A673 (cell line): ENCODE measurements at regions not wholly inside any gene's neighbourhood (a gene's known extent, or its start where the extent isn't known, plus 50 kb on each side); places are given as distances from the start of the nearest gene placed in this dataset.

Experiments used
- BruUV-seq: library from RNA; stranded (reverse); fragments of 400-500 nt; replicated peaks from 2 replicates; lab custom pipeline; 2021; lab: Mats Ljungman, UMichigan
- CTCF ChIA-PET: fragments of 300-600 bp; sonication (Branson Sonifier 250); formaldehyde crosslinking; loops from one replicate; lab custom pipeline; 2022; ENCODE audit warnings: antibody characterized with exemption; lab: Charles Lee
- POLR2A ChIA-PET: fragments of 300-600 bp; sonication (Branson Sonifier 250); formaldehyde crosslinking; loops from one replicate; lab custom pipeline; 2022; ENCODE audit warnings: antibody characterized with exemption; ENCODE audit not compliant: low non-redundant PET; lab: Charles Lee
- DNase-seq: peaks from one replicate; pipeline ENCODE4 v3.0.0-alpha.2; 2015; ENCODE audit warnings: low spot score
- H3K27ac ChIP-seq: fragments of 200-600 bp; sonication (generic); 2 replicates; pipeline ENCODE4 v1.5.1; 2016; ENCODE audit warnings: mixed run types, low read depth, mild to moderate bottlenecking, mixed read lengths, antibody characterized with exemption, low read length; ENCODE audit not compliant: poor library complexity, severe bottlenecking
- H3K27me3 ChIP-seq: fragments of 200-600 bp; sonication (generic); replicated peaks from 2 replicates; pipeline ENCODE4 v1.6.1; 2017; ENCODE audit warnings: mixed run types, low read depth, mild to moderate bottlenecking, mixed read lengths, antibody characterized with exemption, low read length; ENCODE audit not compliant: insufficient read depth, poor library complexity
- H3K36me3 ChIP-seq: fragments of 200-600 bp; sonication (generic); 2 replicates; pipeline ENCODE4 v1.6.1; 2016; ENCODE audit warnings: mixed run types, mild to moderate bottlenecking, mixed read lengths, antibody characterized with exemption, low read length; ENCODE audit not compliant: insufficient read depth, poor library complexity, severe bottlenecking
- H3K4me1 ChIP-seq: fragments of 200-600 bp; sonication (generic); 2 replicates; pipeline ENCODE4 v1.6.1; 2017; ENCODE audit warnings: mixed run types, mild to moderate bottlenecking, mixed read lengths, antibody characterized with exemption, low read length; ENCODE audit not compliant: insufficient read depth, poor library complexity, severe bottlenecking
- H3K4me3 ChIP-seq: fragments of 200-600 bp; sonication (generic); 2 replicates; pipeline ENCODE4 v1.5.1; 2016; ENCODE audit warnings: low read depth, mixed run types, mild to moderate bottlenecking, mixed read lengths, low read length; ENCODE audit not compliant: poor library complexity, severe bottlenecking
- H3K9me3 ChIP-seq: fragments of 200-600 bp; sonication (generic); 2 replicates; pipeline ENCODE4 v1.6.1; 2016; ENCODE audit warnings: mixed run types, low read depth, mild to moderate bottlenecking, mixed read lengths, antibody characterized with exemption, low read length; ENCODE audit not compliant: poor library complexity, severe bottlenecking
- EZH2 ChIP-seq: fragments of 200-600 bp; sonication (generic); IDR thresholded peaks from 2 replicates; pipeline ENCODE4 v1.6.1; 2017; ENCODE audit warnings: borderline replicate concordance, low read depth, mild to moderate bottlenecking, mixed read lengths, antibody characterized with exemption, low read length; ENCODE audit not compliant: poor library complexity, severe bottlenecking
- intact Hi-C: fragments of 100-400 bp; cut with micrococcal nuclease; formaldehyde crosslinking; loops from one replicate; pipeline ENCODE4 v1.10.0; 2022; ENCODE audit not compliant: unreplicated experiment
- TF ChIP-seq, protein P1 (sequence below): fragments of 300-800, 200-600 bp; sonication (generic); conservative IDR thresholded peaks from 2 replicates; pipeline ENCODE4 v1.5.1; 2017; ENCODE audit warnings: low read depth, mild to moderate bottlenecking, antibody characterized with exemption, low read length, moderate library complexity, mixed read lengths

DNA sequence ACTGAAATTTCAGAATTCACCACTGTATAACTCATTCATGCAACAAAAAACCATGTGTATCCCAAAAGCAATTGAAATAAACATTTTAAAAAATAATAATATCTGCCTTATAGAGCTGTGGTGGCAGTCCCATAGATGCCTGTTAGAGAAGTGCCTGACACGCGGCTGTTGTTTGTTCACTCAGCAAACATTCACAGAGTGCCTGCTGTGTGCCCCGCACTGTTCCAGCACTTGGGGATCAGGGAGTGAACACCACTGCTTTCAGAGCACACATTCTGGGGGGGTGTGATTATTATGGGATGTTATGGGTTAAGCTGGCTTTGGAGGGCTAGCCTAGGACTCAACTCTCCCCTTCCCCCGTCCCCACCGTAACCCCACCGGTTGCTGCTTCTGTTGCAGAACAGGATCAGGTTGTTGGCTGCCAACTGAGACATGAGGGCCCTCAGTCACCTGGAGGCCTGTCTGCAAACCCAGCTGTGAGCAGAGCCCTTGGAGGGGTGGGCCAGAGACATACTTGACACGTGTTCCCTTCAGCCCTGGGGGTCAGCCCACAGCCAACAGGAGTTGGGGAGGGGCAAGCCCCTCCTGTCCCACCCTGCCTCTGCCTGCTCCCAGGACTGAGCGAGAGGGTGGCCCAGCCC is 103.3 kb upstream of the CIBAR2 start:
- DNase-seq = no peak
- Histone ChIP-seq H3K4me3 (no peak overlapping the region), H3K9me3 (no peaks in the 10 kb centered on the region), H3K27me3 (no peaks in the 10 kb centered on the region), H3K36me3 (no peaks in the 10 kb centered on the region), H3K4me1 (peaks cover 14% of the 10 kb centered on the region), H3K27ac (no peak overlapping the region)
- ChIA-PET POLR2A (no interaction called here), CTCF (no interaction called here)
- no peak for TF ChIP-seq EZH2
- TF ChIP-seq, protein P1, sequence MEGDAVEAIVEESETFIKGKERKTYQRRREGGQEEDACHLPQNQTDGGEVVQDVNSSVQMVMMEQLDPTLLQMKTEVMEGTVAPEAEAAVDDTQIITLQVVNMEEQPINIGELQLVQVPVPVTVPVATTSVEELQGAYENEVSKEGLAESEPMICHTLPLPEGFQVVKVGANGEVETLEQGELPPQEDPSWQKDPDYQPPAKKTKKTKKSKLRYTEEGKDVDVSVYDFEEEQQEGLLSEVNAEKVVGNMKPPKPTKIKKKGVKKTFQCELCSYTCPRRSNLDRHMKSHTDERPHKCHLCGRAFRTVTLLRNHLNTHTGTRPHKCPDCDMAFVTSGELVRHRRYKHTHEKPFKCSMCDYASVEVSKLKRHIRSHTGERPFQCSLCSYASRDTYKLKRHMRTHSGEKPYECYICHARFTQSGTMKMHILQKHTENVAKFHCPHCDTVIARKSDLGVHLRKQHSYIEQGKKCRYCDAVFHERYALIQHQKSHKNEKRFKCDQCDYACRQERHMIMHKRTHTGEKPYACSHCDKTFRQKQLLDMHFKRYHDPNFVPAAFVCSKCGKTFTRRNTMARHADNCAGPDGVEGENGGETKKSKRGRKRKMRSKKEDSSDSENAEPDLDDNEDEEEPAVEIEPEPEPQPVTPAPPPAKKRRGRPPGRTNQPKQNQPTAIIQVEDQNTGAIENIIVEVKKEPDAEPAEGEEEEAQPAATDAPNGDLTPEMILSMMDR = no peak
- intact Hi-C loops = no loop called here
- no TSS peak for BruUV-seq

DNA sequence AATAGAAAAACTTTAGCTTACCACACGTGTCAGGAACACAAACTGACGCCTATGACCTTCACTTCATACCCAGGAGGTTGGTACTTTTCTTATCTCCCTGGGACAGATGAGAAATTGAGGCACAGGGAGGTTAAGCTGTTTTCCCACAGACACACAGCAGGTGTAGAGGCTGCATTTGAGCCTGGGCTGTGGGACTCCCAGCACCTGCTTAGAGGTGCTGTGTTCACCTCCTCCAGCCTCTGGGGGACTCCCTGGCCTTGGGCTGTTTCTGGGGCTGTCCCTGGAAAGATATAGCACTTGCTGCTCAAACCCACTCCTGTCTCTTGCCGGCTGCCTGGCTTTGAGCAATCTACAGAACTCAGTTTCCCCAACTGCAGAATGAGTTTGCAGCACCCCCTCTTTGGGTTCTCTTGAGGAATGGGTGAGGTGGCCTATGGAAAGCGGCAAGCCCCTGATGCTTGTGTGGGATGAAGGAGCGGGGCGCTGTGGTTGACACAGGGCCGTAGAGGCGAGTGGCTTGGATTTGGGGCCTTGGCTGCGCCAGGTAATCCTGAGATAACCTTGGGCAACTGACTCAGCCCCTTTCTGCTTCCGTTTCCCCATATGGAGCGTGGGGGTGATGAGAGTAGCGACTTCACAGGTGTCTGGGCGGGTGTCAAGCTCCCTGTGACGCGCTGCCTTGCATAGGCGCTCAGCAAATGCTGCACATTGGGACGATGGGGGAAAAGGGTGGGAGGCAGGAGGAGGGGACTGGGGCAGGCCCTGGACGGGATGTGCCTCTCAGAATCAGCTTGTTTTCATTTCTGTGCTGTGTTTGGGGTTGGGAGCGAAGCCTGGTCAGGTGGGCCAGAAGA is 104.5 kb upstream of the CIBAR2 start:
- H3K9me3 ChIP-seq = no peaks in the 10 kb centered on the region
- H3K4me3 ChIP-seq = no peak overlapping the region
- ChIA-PET CTCF (no interaction called here), POLR2A (no interaction called here)
- intact Hi-C loops = no loop called here
- no peak for TF ChIP-seq EZH2
- TF ChIP-seq, protein P1 = no peak
- BruUV-seq = no TSS peak
- H3K36me3 ChIP-seq = no peaks in the 10 kb centered on the region
- peaks cover 25% of the 10 kb centered on the region for H3K4me1 ChIP-seq
- no peak for DNase-seq
- no peaks in the 10 kb centered on the region for H3K27me3 ChIP-seq
- no peak overlapping the region for H3K27ac ChIP-seq

DNA sequence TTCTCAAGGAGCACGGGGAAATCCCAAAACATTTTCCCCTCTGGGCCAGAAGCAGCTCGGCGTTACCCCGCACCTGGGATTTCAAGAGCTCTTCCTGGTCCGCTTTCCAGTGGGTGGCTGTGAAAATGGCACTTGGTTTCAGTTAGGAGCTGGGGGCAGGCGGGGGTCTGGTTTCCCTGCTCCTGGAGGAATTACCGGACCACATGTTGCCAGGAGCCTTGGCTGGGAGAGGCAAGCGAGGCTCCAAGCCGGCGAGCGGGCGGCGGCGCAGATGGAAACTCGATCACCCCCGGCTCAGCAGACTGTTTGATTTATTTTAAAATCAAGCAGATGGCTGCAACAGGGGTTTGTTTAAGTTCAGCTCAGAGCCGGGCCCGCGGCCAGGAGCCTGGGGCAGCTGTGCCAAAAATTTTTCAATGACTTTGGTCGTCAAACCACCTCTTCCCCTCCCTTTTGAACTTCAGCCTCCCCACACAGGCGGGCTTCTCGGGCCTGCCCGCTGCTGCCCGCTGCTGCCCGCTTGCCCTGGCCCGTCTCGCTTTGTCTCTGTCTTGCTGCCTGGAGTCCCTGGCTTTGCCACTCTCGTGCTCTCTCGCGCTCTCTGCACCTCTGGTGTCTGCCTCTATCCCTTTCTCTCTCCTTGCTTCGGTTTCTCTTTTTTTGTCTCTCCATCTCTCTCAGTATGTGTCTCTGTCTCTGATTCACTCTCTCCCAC is 108.0 kb upstream of the CIBAR2 start:
- no peaks in the 10 kb centered on the region for H3K9me3 ChIP-seq
- no TSS peak for BruUV-seq
- POLR2A ChIA-PET = interaction anchor here (0.6 kb wide), 1 partner anchor 116 kb away, joined by 5 read pairs; no protein-coding TSS in a partner anchor
- CTCF ChIA-PET = no interaction called here
- H3K4me3 ChIP-seq = peak overlapping the region; percentile 10
- peaks cover 42% of the 10 kb centered on the region for H3K4me1 ChIP-seq
- no peaks in the 10 kb centered on the region for H3K36me3 ChIP-seq
- no peak for TF ChIP-seq EZH2
- TF ChIP-seq, protein P1 = no peak
- intact Hi-C loops = loop anchor here (5.0 kb wide), 1 partner anchor 48 kb away; no protein-coding TSS in a partner anchor
- DNase-seq = peak; percentile 79
- H3K27ac ChIP-seq = peak overlapping the region; percentile 91
- no peaks in the 10 kb centered on the region for H3K27me3 ChIP-seq
